Vagina (tissue), 2 donors: ENCODE measurements at regions not wholly inside any gene's neighbourhood (a gene's known extent, or its start where the extent isn't known, plus 50 kb on each side); places are given as distances from the start of the nearest gene placed in this dataset.

Source experiments
- CTCF ChIP-seq, 3 experiments: fragments of 450-650 bp in 2 of 3; fragments of 200-600 bp in 1 of 3; sonication (generic) in 1 of 3; IDR thresholded peaks; one replicate each; pipeline ENCODE4 v1.5.1; 2017 to 2019; ENCODE audit warnings: antibody characterized with exemption in 3 of 3, mild to moderate bottlenecking in 2 of 3, moderate library complexity in 2 of 3
- POLR2A ChIP-seq, 2 donors: fragments of 450-650 bp; IDR thresholded peaks; one replicate each; pipeline ENCODE4 v1.6.1; 2017; ENCODE audit warnings: antibody characterized with exemption in 2 of 2, mild to moderate bottlenecking in 2 of 2, moderate library complexity in 2 of 2

- no peak for TF ChIP-seq CTCF (IDR thresholded peaks at IDR 0.05)
- no peak for TF ChIP-seq POLR2A (IDR thresholded peaks at IDR 0.05)
Observed at GRCh38 chr5:162939991-162940390, 497.4 kb upstream of the CCNG1 start.
